K562 (cell line): ENCODE measurements at regions not wholly inside any gene's neighbourhood (a gene's known extent, or its start where the extent isn't known, plus 50 kb on each side); places are given as distances from the start of the nearest gene placed in this dataset.

Experiments used
- ATAC-seq: fragments of 200-7000 bp; cut with Tn5 transposase; 3 replicates; pipeline ENCODE4 v1.9.1; 2020; ENCODE audit warnings: moderate library complexity
- BruUV-seq: library from RNA; stranded (reverse); fragments of 400-500 nt; replicated peaks from 2 replicates; lab custom pipeline; 2021; lab: Mats Ljungman, UMichigan
- CTCF ChIA-PET: fragments of 300-600 bp; formaldehyde crosslinking; extraction: SDS; loops from one replicate; lab custom pipeline; 2021; ENCODE audit warnings: low intra/inter-chr PET ratio; lab: Yijun Ruan, JAX
- POLR2A ChIA-PET: fragments of 300-600, 350-650 bp; sonication (Branson Sonifier 250); formaldehyde crosslinking; extraction: SDS; loops from one replicate; lab custom pipeline; 2021; ENCODE audit warnings: antibody characterized with exemption, inconsistent platforms; lab: Yijun Ruan, JAX
- DNase-seq, 4 experiments: peaks; one replicate each; pipeline versions ENCODE4 v3.0.0 to v3.0.0-alpha.2; 2011 to 2018; ENCODE audit warnings: low spot score in 3 of 4, mixed read lengths in 3 of 4; ENCODE audit errors: extremely low read depth in 1 of 4
- FAIRE-seq: peaks from 2 replicates; lab custom pipeline; 2011; peaks lifted over from hg19 to GRCh38; lab: Jason Lieb, UNC
- H2AFZ ChIP-seq: 2 replicates; pipeline ENCODE4 v1.6.0; 2011; ENCODE audit warnings: low read depth, low read length, control low read depth, inconsistent platforms
- H3K27ac ChIP-seq: fragments of 200-600 bp; 3 replicates; pipeline ENCODE4 v1.8.0; 2011; ENCODE audit warnings: low read depth, mild to moderate bottlenecking, control low read depth, inconsistent platforms, low read length, moderate library complexity, mixed read lengths; ENCODE audit errors: extremely low read depth
- H3K27me3 ChIP-seq, 2 experiments: fragments of 300-600 bp in 1 of 2; 2 replicates in 1 of 2; 3 replicates in 1 of 2; pipeline versions ENCODE4 v1.6.0 to v1.8.0; 2011; ENCODE audit warnings: inconsistent platforms in 2 of 2, low read length in 2 of 2, mild to moderate bottlenecking in 1 of 2, mixed read lengths in 1 of 2, moderate library complexity in 1 of 2; ENCODE audit not compliant: control insufficient read depth in 2 of 2, insufficient read depth in 2 of 2
- H3K36me3 ChIP-seq: fragments of 300-600 bp; 3 replicates; pipeline ENCODE4 v1.8.0; 2011; ENCODE audit warnings: mild to moderate bottlenecking, low read length, inconsistent platforms; ENCODE audit not compliant: control insufficient read depth, insufficient read depth
- H3K4me1 ChIP-seq, 2 experiments: fragments of 200-600 bp in 1 of 2; replicated peaks in 1 of 2; 2 replicates in 1 of 2; 3 replicates in 1 of 2; pipeline versions ENCODE4 v1.5.1 to v1.8.0; 2011; ENCODE audit warnings: inconsistent platforms in 2 of 2, low read length in 2 of 2, mild to moderate bottlenecking in 1 of 2, mixed read lengths in 1 of 2, moderate library complexity in 1 of 2; ENCODE audit not compliant: control insufficient read depth in 2 of 2, insufficient read depth in 2 of 2
- H3K4me2 ChIP-seq: 2 replicates; pipeline ENCODE4 v1.6.1; 2011; ENCODE audit warnings: low read length, control low read depth, inconsistent platforms, mixed read lengths; ENCODE audit not compliant: insufficient read depth
- H3K4me3 ChIP-seq: fragments of 200-600 bp; sonication (generic), shearing (Covaris generic); 2 replicates; pipeline ENCODE4 v1.5.1; 2016; ENCODE audit warnings: control low read depth, inconsistent platforms
- H3K79me2 ChIP-seq: fragments of 200-600 bp; 3 replicates; pipeline ENCODE4 v1.8.0; 2011; ENCODE audit warnings: low read length, inconsistent platforms; ENCODE audit not compliant: control insufficient read depth, insufficient read depth
- H3K9ac ChIP-seq, 2 experiments: 2 replicates each; pipeline versions ENCODE4 v1.6.0 to v1.6.1; 2011; ENCODE audit warnings: low read depth in 2 of 2, low read length in 2 of 2, control low read depth in 1 of 2, inconsistent platforms in 1 of 2, mild to moderate bottlenecking in 1 of 2, mixed read lengths in 1 of 2; ENCODE audit not compliant: insufficient read depth in 1 of 2
- H3K9me1 ChIP-seq: one replicate; pipeline ENCODE4 v1.6.0; 2011; ENCODE audit warnings: inconsistent platforms, mild to moderate bottlenecking, low read length, moderate library complexity; ENCODE audit not compliant: control insufficient read depth, insufficient read depth
- H3K9me3 ChIP-seq: replicated peaks from 2 replicates; pipeline ENCODE4 v1.5.1; 2011; ENCODE audit warnings: low read depth, low read length, inconsistent platforms; ENCODE audit not compliant: control insufficient read depth, insufficient read depth
- H4K20me1 ChIP-seq: replicated peaks from 2 replicates; pipeline ENCODE4 v1.6.1; 2011; ENCODE audit warnings: low read length, inconsistent platforms, mixed read lengths; ENCODE audit not compliant: control insufficient read depth, insufficient read depth
- KLF1 ChIP-seq: fragments of 450-650 bp; IDR thresholded peaks from 2 replicates; pipeline ENCODE4 v1.6.1; 2016; ENCODE audit warnings: missing genetic modification characterization, missing compliant biosample characterization
- SMARCA5 ChIP-seq: fragments of 450-650 bp; IDR thresholded peaks from 2 replicates; pipeline ENCODE4 v1.6.1; 2016
- WHSC1 ChIP-seq: IDR thresholded peaks from one replicate; pipeline ENCODE4 v1.6.1; 2012; ENCODE audit warnings: low read length, control low read depth, inconsistent platforms
- ZNF766 ChIP-seq: fragments of 200-800 bp; sonication (Bioruptor generic); conservative IDR thresholded peaks from 2 replicates; pipeline ENCODE4 v1.6.1; 2016; ENCODE audit warnings: missing genetic modification characterization, missing compliant biosample characterization
- WGBS: fragments of 100-300 bp; shearing (Covaris generic); methylation state at CpG from one replicate; pipeline ENCODE4 v1.1.6; 2016; ENCODE audit warnings: low coverage, mixed read lengths; ENCODE audit not compliant: insufficient coverage; ENCODE audit errors: missing lambda C conversion rate; 5-methylcytosine and 5-hydroxymethylcytosine counted together
- in situ Hi-C: fragments of 300-500 bp; cut with MboI; formaldehyde crosslinking; loops from 4 replicates; pipeline ENCODE4 v1.15.0; 2018; ENCODE audit warnings: inconsistent platforms, mixed read lengths
- intact Hi-C: fragments of 100-400 bp; cut with micrococcal nuclease; formaldehyde crosslinking; loops from 2 replicates; pipeline ENCODE4 v1.14.2; 2022
- TF ChIP-seq, protein P1 (sequence below): sonication (generic); formaldehyde crosslinking; IDR thresholded peaks from 2 replicates; pipeline ENCODE4 v1.4.0; 2020; ENCODE audit warnings: mild to moderate bottlenecking, missing genetic modification reagents
- TF ChIP-seq, protein P2 (sequence below): fragments of 450-650 bp; IDR thresholded peaks from one replicate; pipeline ENCODE4 v1.6.1; 2018; ENCODE audit warnings: mild to moderate bottlenecking, moderate library complexity; ENCODE audit not compliant: partially characterized antibody
- TF ChIP-seq, protein P3 (sequence below): fragments of 450-650 bp; formaldehyde crosslinking; IDR thresholded peaks from 2 replicates; pipeline ENCODE4 v1.4.0; 2020; ENCODE audit warnings: mild to moderate bottlenecking

DNA sequence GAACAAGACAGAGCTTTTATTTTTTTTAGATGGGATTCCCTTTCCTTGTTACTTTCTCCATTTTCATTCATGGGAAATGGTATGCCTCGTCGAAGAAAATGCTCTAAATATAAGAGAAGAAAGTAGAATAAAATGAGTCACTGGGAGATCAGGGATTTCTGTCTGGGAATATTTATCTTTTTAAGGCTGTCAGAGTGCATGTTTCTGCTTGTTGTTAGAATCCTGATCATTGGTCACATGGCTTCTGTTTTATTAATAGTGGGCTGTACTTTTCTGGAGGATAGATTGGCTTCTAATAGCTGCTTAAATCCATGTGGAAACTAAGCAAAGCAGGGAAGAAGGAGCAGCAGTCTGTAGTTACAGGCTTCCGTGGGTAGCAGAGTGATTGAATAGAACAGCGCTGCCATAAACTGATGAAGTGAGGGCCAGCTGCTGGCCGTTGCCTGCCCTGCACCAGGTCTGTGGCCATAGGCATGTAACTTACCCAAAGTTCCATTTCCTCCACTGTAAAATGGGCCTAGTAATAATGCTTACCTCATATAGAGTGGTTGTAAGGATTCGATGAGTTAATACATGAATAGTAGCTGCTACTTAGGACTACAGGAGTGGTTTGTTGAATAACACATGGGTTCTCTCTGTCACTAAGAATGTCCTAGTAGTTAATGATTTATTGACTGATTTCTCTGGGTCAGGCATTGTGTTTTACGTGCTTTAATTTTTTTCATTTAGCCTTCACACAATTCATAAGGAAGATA lies 289.9 kb downstream of the SATB1 start:
- TF ChIP-seq SMARCA5 (no peak), WHSC1 (no peak), KLF1 (no peak), ZNF766 (CRISPR knock-in tag) (no peak)
- TF ChIP-seq, protein P1, sequence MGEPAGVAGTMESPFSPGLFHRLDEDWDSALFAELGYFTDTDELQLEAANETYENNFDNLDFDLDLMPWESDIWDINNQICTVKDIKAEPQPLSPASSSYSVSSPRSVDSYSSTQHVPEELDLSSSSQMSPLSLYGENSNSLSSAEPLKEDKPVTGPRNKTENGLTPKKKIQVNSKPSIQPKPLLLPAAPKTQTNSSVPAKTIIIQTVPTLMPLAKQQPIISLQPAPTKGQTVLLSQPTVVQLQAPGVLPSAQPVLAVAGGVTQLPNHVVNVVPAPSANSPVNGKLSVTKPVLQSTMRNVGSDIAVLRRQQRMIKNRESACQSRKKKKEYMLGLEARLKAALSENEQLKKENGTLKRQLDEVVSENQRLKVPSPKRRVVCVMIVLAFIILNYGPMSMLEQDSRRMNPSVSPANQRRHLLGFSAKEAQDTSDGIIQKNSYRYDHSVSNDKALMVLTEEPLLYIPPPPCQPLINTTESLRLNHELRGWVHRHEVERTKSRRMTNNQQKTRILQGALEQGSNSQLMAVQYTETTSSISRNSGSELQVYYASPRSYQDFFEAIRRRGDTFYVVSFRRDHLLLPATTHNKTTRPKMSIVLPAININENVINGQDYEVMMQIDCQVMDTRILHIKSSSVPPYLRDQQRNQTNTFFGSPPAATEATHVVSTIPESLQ (CRISPR knock-in tag): no peak
- TF ChIP-seq, protein P2, sequence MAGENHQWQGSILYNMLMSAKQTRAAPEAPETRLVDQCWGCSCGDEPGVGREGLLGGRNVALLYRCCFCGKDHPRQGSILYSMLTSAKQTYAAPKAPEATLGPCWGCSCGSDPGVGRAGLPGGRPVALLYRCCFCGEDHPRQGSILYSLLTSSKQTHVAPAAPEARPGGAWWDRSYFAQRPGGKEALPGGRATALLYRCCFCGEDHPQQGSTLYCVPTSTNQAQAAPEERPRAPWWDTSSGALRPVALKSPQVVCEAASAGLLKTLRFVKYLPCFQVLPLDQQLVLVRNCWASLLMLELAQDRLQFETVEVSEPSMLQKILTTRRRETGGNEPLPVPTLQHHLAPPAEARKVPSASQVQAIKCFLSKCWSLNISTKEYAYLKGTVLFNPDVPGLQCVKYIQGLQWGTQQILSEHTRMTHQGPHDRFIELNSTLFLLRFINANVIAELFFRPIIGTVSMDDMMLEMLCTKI: no peak
- TF ChIP-seq, protein P3, sequence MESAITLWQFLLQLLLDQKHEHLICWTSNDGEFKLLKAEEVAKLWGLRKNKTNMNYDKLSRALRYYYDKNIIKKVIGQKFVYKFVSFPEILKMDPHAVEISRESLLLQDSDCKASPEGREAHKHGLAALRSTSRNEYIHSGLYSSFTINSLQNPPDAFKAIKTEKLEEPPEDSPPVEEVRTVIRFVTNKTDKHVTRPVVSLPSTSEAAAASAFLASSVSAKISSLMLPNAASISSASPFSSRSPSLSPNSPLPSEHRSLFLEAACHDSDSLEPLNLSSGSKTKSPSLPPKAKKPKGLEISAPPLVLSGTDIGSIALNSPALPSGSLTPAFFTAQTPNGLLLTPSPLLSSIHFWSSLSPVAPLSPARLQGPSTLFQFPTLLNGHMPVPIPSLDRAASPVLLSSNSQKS (CRISPR knock-in tag): no peak
- TF ChIP-seq, all 486 proteins: peak for 0
- DNase-seq (no peak), ATAC-seq (no peak), FAIRE-seq (no peak)
- Histone ChIP-seq H2AFZ (no peak overlapping the region), H4K20me1 (no peaks in the 10 kb centered on the region), H3K4me3 (no peak overlapping the region), H3K9ac (no peak overlapping the region), H3K4me1 (no peaks in the 10 kb centered on the region), H3K27ac (no peak overlapping the region), H3K27me3 (no peaks in the 10 kb centered on the region), H3K9me3 (no peaks in the 10 kb centered on the region), H3K4me2 (no peak overlapping the region), H3K79me2 (no peaks in the 10 kb centered on the region), H3K9me1 (no peaks in the 10 kb centered on the region), H3K36me3 (no peaks in the 10 kb centered on the region)
- POLR2A ChIA-PET: no interaction called here
- no TSS peak for BruUV-seq
- intact Hi-C loops (no loop called here), in situ Hi-C loops (no loop called here)
- WGBS: 3% methylated on average over 7 of the region's 7 CpGs
- CTCF ChIA-PET: no interaction called here
